Naive thymus-derived CD4-positive, alpha-beta T cell (primary cell): ENCODE measurements at regions not wholly inside any gene's neighbourhood (a gene's known extent, or its start where the extent isn't known, plus 50 kb on each side); places are given as distances from the start of the nearest gene placed in this dataset.

Source experiments
- ATAC-seq: fragments of 150-1000 bp; cut with Tn5 transposase; 2 replicates; pipeline ENCODE4 v1.10.0; 2021; ENCODE audit warnings: mild to moderate bottlenecking, moderate library complexity
- CTCF ChIA-PET: fragments of 350-600 bp; sonication (Branson Sonifier 250); formaldehyde crosslinking; loops from one replicate; lab custom pipeline; 2021; ENCODE audit warnings: antibody characterized with exemption; lab: Charles Lee
- POLR2A ChIA-PET: fragments of 350-600 bp; sonication (Branson Sonifier 250); formaldehyde crosslinking; loops from one replicate; lab custom pipeline; 2021; ENCODE audit warnings: antibody characterized with exemption, inconsistent platforms; lab: Charles Lee
- DNase-seq, 9 donors: peaks; one replicate each; pipeline versions ENCODE4 v3.0.0 to v3.0.0-alpha.2; 2020 to 2022; ENCODE audit warnings: mixed read lengths in 1 of 9
- H3K27ac ChIP-seq: one replicate; pipeline ENCODE4 v1.7.0; 2013; ENCODE audit warnings: mild to moderate bottlenecking, low read depth, low read length, moderate library complexity
- H3K27me3 ChIP-seq, 2 donors: one replicate each; pipeline ENCODE4 v1.7.0; 2013; ENCODE audit warnings: low read length in 2 of 2, mild to moderate bottlenecking in 2 of 2, moderate library complexity in 2 of 2; ENCODE audit not compliant: control insufficient read depth in 2 of 2, insufficient read depth in 2 of 2
- H3K36me3 ChIP-seq, 3 experiments: 1 replicate in 2 of 3; 2 replicates in 1 of 3; pipeline ENCODE4 v1.7.0; 2013; ENCODE audit warnings: low read length in 3 of 3, mild to moderate bottlenecking in 3 of 3, moderate library complexity in 1 of 3; ENCODE audit not compliant: insufficient read depth in 3 of 3, control insufficient read depth in 2 of 3
- H3K4me1 ChIP-seq, 2 donors: one replicate each; pipeline ENCODE4 v1.7.0; 2013; ENCODE audit warnings: low read length in 2 of 2, mild to moderate bottlenecking in 2 of 2, moderate library complexity in 1 of 2; ENCODE audit not compliant: control insufficient read depth in 2 of 2, insufficient read depth in 2 of 2
- H3K4me3 ChIP-seq: 2 replicates; pipeline ENCODE4 v1.7.0; 2013; ENCODE audit warnings: mild to moderate bottlenecking, low read length
- H3K9me3 ChIP-seq, 3 experiments: 1 replicate in 2 of 3; 2 replicates in 1 of 3; pipeline ENCODE4 v1.7.0; 2013; ENCODE audit warnings: low read length in 3 of 3; ENCODE audit not compliant: control insufficient read depth in 2 of 3
- H3K27ac Mint-ChIP-seq, 9 donors: one replicate each; pipeline ENCODE4 v1.8.0; 2020 to 2022; ENCODE audit warnings: mixed read lengths in 9 of 9, mild to moderate bottlenecking in 8 of 9, moderate library complexity in 5 of 9, inconsistent platforms in 2 of 9
- H3K27me3 Mint-ChIP-seq, 5 donors: one replicate each; pipeline ENCODE4 v1.8.0; 2021 to 2022; ENCODE audit warnings: mixed read lengths in 5 of 5, mild to moderate bottlenecking in 1 of 5
- H3K36me3 Mint-ChIP-seq, 5 donors: one replicate each; pipeline ENCODE4 v1.8.0; 2020 to 2022; ENCODE audit warnings: mixed read lengths in 5 of 5, mild to moderate bottlenecking in 3 of 5, inconsistent platforms in 1 of 5
- H3K4me1 Mint-ChIP-seq, 7 donors: one replicate each; pipeline ENCODE4 v1.8.0; 2020 to 2022; ENCODE audit warnings: mixed read lengths in 7 of 7, mild to moderate bottlenecking in 3 of 7, inconsistent platforms in 1 of 7
- H3K4me3 Mint-ChIP-seq, 10 donors: one replicate each; pipeline ENCODE4 v1.8.0; 2020 to 2022; ENCODE audit warnings: mild to moderate bottlenecking in 10 of 10, mixed read lengths in 10 of 10, moderate library complexity in 6 of 10, inconsistent platforms in 2 of 10
- H3K9me3 Mint-ChIP-seq, 11 donors: one replicate each; pipeline ENCODE4 v1.8.0; 2020 to 2022; ENCODE audit warnings: mixed read lengths in 11 of 11, mild to moderate bottlenecking in 4 of 11, inconsistent platforms in 1 of 11, moderate library complexity in 1 of 11
- intact Hi-C, 2 donors: fragments of 100-400 bp; cut with micrococcal nuclease; formaldehyde crosslinking; loops; one replicate each; pipeline ENCODE4 v1.15.1; 2023

DNA sequence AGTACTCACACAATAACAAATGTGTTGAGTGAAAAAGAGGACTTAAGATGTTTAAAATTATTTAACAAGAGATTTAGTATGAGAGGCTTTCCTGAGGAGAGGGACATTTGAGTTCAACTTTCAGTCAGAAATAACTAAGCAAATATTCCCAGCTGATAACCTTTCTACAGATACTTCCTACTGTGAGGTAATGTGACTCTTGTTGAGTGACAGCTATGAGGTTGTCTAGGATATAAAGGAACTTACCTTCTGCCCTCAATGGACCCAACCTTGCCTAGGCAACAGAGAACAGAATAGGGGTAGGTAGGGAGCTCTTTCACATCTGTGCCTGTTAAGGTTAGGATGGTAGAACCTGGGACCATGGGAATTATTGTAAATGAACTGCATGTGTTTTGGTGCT lies 54.7 kb downstream of the GLUD2 start:
- DNase-seq, result no peak
- Mint-ChIP-seq H3K27me3 (no peaks in the 10 kb centered on the region), H3K36me3 (no peaks in the 10 kb centered on the region), H3K27ac (no peak overlapping the region), H3K4me1 (no peaks in the 10 kb centered on the region), H3K4me3 (no peak overlapping the region), H3K9me3 (peaks cover 0 to 2% (median 0%) of the 10 kb centered on the region in 11 donors)
- intact Hi-C loops, result no loop called here
- CTCF ChIA-PET, result no interaction called here
- Histone ChIP-seq H3K9me3 (no peaks in the 10 kb centered on the region), H3K4me1 (no peaks in the 10 kb centered on the region), H3K27ac (no peak overlapping the region), H3K27me3 (no peaks in the 10 kb centered on the region), H3K36me3 (no peaks in the 10 kb centered on the region), H3K4me3 (no peak overlapping the region)
- POLR2A ChIA-PET, result no interaction called here
- no peak for ATAC-seq

- Mint-ChIP-seq H3K27ac (no peak overlapping the region), H3K27me3 (no peaks in the 10 kb centered on the region), H3K4me1 (no peaks in the 10 kb centered on the region), H3K4me3 (no peak overlapping the region), H3K9me3 (peaks cover 0 to 2% (median 0%) of the 10 kb centered on the region in 11 donors), H3K36me3 (no peaks in the 10 kb centered on the region)
- intact Hi-C loops, result no loop called here
- ChIA-PET POLR2A (no interaction called here), CTCF (no interaction called here)
- ATAC-seq (no peak), DNase-seq (no peak)
- no peak overlapping the region for H3K27ac ChIP-seq
- H3K4me1 ChIP-seq, result no peaks in the 10 kb centered on the region
- no peak overlapping the region for H3K4me3 ChIP-seq
- no peaks in the 10 kb centered on the region for H3K9me3 ChIP-seq
- no peaks in the 10 kb centered on the region for H3K36me3 ChIP-seq
- H3K27me3 ChIP-seq, result no peaks in the 10 kb centered on the region
These were observed 56.0 kb downstream of the GLUD2 start for GRCh38 chrX:121103381-121103780.

DNA sequence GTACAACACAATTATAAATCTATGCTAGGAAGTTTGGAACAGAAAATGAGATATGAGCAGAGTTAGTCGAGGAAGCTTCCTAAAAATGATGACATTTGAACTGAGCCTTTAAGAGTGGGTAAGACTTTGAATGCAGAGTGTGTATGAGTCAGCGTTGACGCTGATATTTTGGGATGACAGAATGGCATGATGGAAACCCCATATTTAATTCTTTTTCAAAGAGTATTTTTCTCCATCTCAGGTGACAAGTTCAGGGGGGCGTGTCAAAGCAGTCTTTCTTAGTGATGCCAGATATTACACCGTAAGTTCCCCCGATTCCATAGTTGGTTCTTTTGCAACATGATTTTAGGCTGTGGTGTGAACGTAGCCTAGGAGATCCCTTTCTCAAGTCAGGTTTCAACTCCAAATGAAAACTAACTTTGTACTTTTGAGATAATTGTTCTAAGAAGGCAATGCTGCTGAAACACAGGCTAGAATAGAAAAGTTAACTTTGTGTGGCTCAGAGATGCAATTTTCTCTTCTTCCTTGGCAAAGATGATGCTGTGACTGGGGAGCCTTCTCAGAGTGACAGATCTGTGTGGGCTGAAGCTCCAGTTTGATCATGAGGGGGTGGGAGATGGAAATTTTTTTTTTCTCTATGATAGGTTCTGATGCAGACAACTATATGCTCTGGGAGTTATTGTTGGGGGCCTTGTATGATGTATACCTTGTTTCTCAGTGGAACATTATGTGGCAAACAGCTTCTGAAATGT lies 59.2 kb downstream of the GLUD2 start:
- DNase-seq (no peak), ATAC-seq (no peak)
- no peak overlapping the region for H3K27ac Mint-ChIP-seq
- H3K27me3 Mint-ChIP-seq, result no peaks in the 10 kb centered on the region
- no peak overlapping the region for H3K27ac ChIP-seq
- H3K4me1 Mint-ChIP-seq, result no peaks in the 10 kb centered on the region
- H3K36me3 ChIP-seq, result no peaks in the 10 kb centered on the region
- no peaks in the 10 kb centered on the region for H3K36me3 Mint-ChIP-seq
- H3K9me3 ChIP-seq, result no peaks in the 10 kb centered on the region
- ChIA-PET CTCF (no interaction called here), POLR2A (no interaction called here)
- no peak overlapping the region for H3K4me3 ChIP-seq
- intact Hi-C loops, result no loop called here
- H3K4me3 Mint-ChIP-seq, result no peak overlapping the region
- no peaks in the 10 kb centered on the region for H3K4me1 ChIP-seq
- peaks cover 0 to 2% (median 0%) of the 10 kb centered on the region in 11 donors for H3K9me3 Mint-ChIP-seq
- no peaks in the 10 kb centered on the region for H3K27me3 ChIP-seq

- Histone ChIP-seq H3K9me3 (no peaks in the 10 kb centered on the region), H3K4me1 (no peaks in the 10 kb centered on the region), H3K27ac (no peak overlapping the region), H3K4me3 (no peak overlapping the region), H3K36me3 (no peaks in the 10 kb centered on the region), H3K27me3 (no peaks in the 10 kb centered on the region)
- H3K36me3 Mint-ChIP-seq, result no peaks in the 10 kb centered on the region
- ChIA-PET CTCF (no interaction called here), POLR2A (no interaction called here)
- intact Hi-C loops, result no loop called here
- H3K9me3 Mint-ChIP-seq, result peaks cover 0 to 2% (median 0%) of the 10 kb centered on the region in 11 donors
- no peaks in the 10 kb centered on the region for H3K4me1 Mint-ChIP-seq
- no peak for DNase-seq
- no peak overlapping the region for H3K4me3 Mint-ChIP-seq
- H3K27ac Mint-ChIP-seq, result no peak overlapping the region
- no peaks in the 10 kb centered on the region for H3K27me3 Mint-ChIP-seq
- ATAC-seq, result no peak
These were observed 62.6 kb downstream of the GLUD2 start for GRCh38 chrX:121109986-121110385.

GRCh38 chrX:121110536-121110935 lies 63.1 kb downstream of the GLUD2 start:
- Mint-ChIP-seq H3K36me3 (no peaks in the 10 kb centered on the region), H3K27ac (no peak overlapping the region), H3K4me1 (no peaks in the 10 kb centered on the region), H3K4me3 (no peak overlapping the region), H3K9me3 (peaks cover 0 to 2% (median 0%) of the 10 kb centered on the region in 11 donors), H3K27me3 (no peaks in the 10 kb centered on the region)
- ATAC-seq (no peak), DNase-seq (no peak)
- no peak overlapping the region for H3K27ac ChIP-seq
- H3K4me1 ChIP-seq, result no peaks in the 10 kb centered on the region
- H3K9me3 ChIP-seq, result no peaks in the 10 kb centered on the region
- no peaks in the 10 kb centered on the region for H3K36me3 ChIP-seq
- H3K4me3 ChIP-seq, result no peak overlapping the region
- intact Hi-C loops, result no loop called here
- ChIA-PET CTCF (no interaction called here), POLR2A (no interaction called here)
- H3K27me3 ChIP-seq, result no peaks in the 10 kb centered on the region

DNA sequence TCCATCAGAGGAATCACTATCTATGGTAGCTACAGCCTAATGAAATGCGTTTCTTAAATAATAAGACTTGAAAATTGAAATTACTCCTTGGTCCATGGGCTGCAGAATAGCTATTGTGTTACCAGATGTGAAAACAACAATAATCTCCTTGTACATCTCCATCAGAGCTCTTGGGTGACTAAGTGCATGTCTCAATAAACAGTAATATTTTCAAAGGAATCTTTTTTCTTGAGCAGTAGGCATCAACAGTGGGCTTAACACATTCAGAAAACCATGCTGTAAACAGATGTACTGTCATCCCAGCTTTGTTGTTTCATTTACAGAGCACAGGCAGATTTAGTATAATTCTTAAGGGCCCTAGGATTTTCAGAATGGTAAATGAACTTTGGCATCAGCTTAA lies 67.3 kb downstream of the GLUD2 start:
- no peaks in the 10 kb centered on the region for H3K27me3 ChIP-seq
- no peak overlapping the region for H3K27ac ChIP-seq
- ChIA-PET POLR2A (no interaction called here), CTCF (no interaction called here)
- intact Hi-C loops, result no loop called here
- DNase-seq, result no peak
- Mint-ChIP-seq H3K9me3 (peaks cover 0 to 2% (median 0%) of the 10 kb centered on the region in 11 donors), H3K4me1 (no peaks in the 10 kb centered on the region), H3K27ac (no peak overlapping the region), H3K27me3 (no peaks in the 10 kb centered on the region), H3K36me3 (no peaks in the 10 kb centered on the region), H3K4me3 (no peak overlapping the region)
- H3K4me1 ChIP-seq, result no peaks in the 10 kb centered on the region
- H3K9me3 ChIP-seq, result no peaks in the 10 kb centered on the region
- H3K4me3 ChIP-seq, result no peak overlapping the region
- no peak for ATAC-seq
- H3K36me3 ChIP-seq, result no peaks in the 10 kb centered on the region
